H1 (cell line): ENCODE measurements at regions not wholly inside any gene's neighbourhood (a gene's known extent, or its start where the extent isn't known, plus 50 kb on each side); places are given as distances from the start of the nearest gene placed in this dataset.

ENCODE experiments used
- CTCF ChIA-PET: fragments of 300-600 bp; sonication (Branson Sonifier 250); formaldehyde crosslinking; loops from one replicate; lab custom pipeline; 2021; ENCODE audit not compliant: partially characterized antibody; lab: Charles Lee
- POLR2A ChIA-PET: fragments of 300-600 bp; sonication (Branson Sonifier 250); formaldehyde crosslinking; loops from one replicate; lab custom pipeline; 2021; ENCODE audit warnings: inconsistent platforms; ENCODE audit not compliant: partially characterized antibody; lab: Charles Lee
- DNase-seq, 2 experiments: peaks; one replicate each; pipeline versions ENCODE4 v3.0.0 to v3.0.0-alpha.2; 2010 to 2022; ENCODE audit warnings: low spot score in 2 of 2, low read depth in 1 of 2, mixed read lengths in 1 of 2
- FAIRE-seq: peaks from 2 replicates; lab custom pipeline; 2011; peaks lifted over from hg19 to GRCh38; lab: Jason Lieb, UNC
- H2AFZ ChIP-seq: 2 replicates; pipeline ENCODE4 v1.8.1; 2012; ENCODE audit warnings: low read length, inconsistent platforms
- H2AK5ac ChIP-seq: 2 replicates; pipeline ENCODE4 v1.6.1; 2013; ENCODE audit warnings: low read depth, low read length
- H2BK120ac ChIP-seq: replicated peaks from 2 replicates; pipeline ENCODE3; 2013; ENCODE audit warnings: low read depth, low read length, inconsistent platforms
- H2BK12ac ChIP-seq: 2 replicates; pipeline ENCODE4 v1.6.1; 2013; ENCODE audit warnings: low read depth, low read length
- H2BK15ac ChIP-seq: 2 replicates; pipeline ENCODE4 v1.6.1; 2013; ENCODE audit warnings: low read length
- H2BK20ac ChIP-seq: 2 replicates; pipeline ENCODE4 v1.6.1; 2013; ENCODE audit warnings: low read length
- H2BK5ac ChIP-seq: 2 replicates; pipeline ENCODE4 v1.6.1; 2013; ENCODE audit warnings: low read depth, low read length
- H3K14ac ChIP-seq: 2 replicates; pipeline ENCODE4 v1.6.1; 2013; ENCODE audit warnings: inconsistent platforms; ENCODE audit not compliant: insufficient read length
- H3K18ac ChIP-seq: 2 replicates; pipeline ENCODE4 v1.6.1; 2013; ENCODE audit warnings: low read length; ENCODE audit errors: extremely low read depth
- H3K23ac ChIP-seq: 2 replicates; pipeline ENCODE4 v1.6.1; 2013; ENCODE audit warnings: inconsistent platforms; ENCODE audit not compliant: insufficient read length
- H3K23me2 ChIP-seq: 2 replicates; pipeline ENCODE4 v1.6.1; 2013; ENCODE audit warnings: low read depth, low read length
- H3K27ac ChIP-seq: 2 replicates; pipeline ENCODE4 v1.6.1; 2011; ENCODE audit warnings: low read depth, low read length, inconsistent platforms
- H3K27me3 ChIP-seq, 4 experiments: replicated peaks in 1 of 4; 1 replicate in 1 of 4; 2 replicates in 3 of 4; pipeline versions ENCODE4 v1.6.1 to v1.8.1; 2011 to 2013; ENCODE audit warnings: low read length in 3 of 4, mild to moderate bottlenecking in 3 of 4, inconsistent platforms in 2 of 4, mixed read lengths in 2 of 4, moderate library complexity in 1 of 4; ENCODE audit not compliant: control insufficient read depth in 3 of 4, insufficient read depth in 3 of 4; ENCODE audit errors: extremely low read depth in 1 of 4
- H3K36me3 ChIP-seq, 4 experiments: 2 replicates each; pipeline versions ENCODE4 v1.6.1 to v1.8.1; 2011 to 2013; ENCODE audit warnings: mild to moderate bottlenecking in 4 of 4, low read length in 3 of 4, moderate library complexity in 2 of 4, control low read depth in 1 of 4, inconsistent platforms in 1 of 4; ENCODE audit not compliant: insufficient read depth in 4 of 4, control insufficient read depth in 2 of 4
- H3K4ac ChIP-seq: replicated peaks from 2 replicates; pipeline ENCODE3; 2013; ENCODE audit warnings: low read length, low read depth, mixed read lengths, inconsistent platforms; ENCODE audit not compliant: insufficient read length
- H3K4me1 ChIP-seq, 4 experiments: replicated peaks in 1 of 4; 1 replicate in 1 of 4; 2 replicates in 3 of 4; pipeline versions ENCODE4 v1.6.1 to v1.8.1; 2011 to 2013; ENCODE audit warnings: low read length in 3 of 4, inconsistent platforms in 2 of 4, mixed read lengths in 1 of 4; ENCODE audit not compliant: insufficient read depth in 4 of 4, control insufficient read depth in 3 of 4
- H3K4me2 ChIP-seq, 2 experiments: 2 replicates each; pipeline versions ENCODE4 v1.6.1 to v1.8.1; 2011 to 2013; ENCODE audit warnings: low read depth in 2 of 2, low read length in 2 of 2, control low read depth in 1 of 2, inconsistent platforms in 1 of 2, mild to moderate bottlenecking in 1 of 2; ENCODE audit not compliant: insufficient read depth in 1 of 2
- H3K4me3 ChIP-seq, 4 experiments: fragments of 200-600, 300-600 bp in 1 of 4; sonication (generic), shearing (Covaris generic), sonication (Bioruptor Twin) in 1 of 4; 2 replicates each; pipeline versions ENCODE4 v1.5.1 to v1.8.1; 2011 to 2016; ENCODE audit warnings: low read length in 4 of 4, low read depth in 3 of 4, control low read depth in 2 of 4, inconsistent platforms in 2 of 4, mild to moderate bottlenecking in 2 of 4, mixed read lengths in 1 of 4, moderate library complexity in 1 of 4; ENCODE audit not compliant: insufficient read depth in 2 of 4; ENCODE audit errors: extremely low read depth in 1 of 4
- H3K56ac ChIP-seq: replicated peaks from 2 replicates; pipeline ENCODE3; 2013; ENCODE audit warnings: low read depth, mild to moderate bottlenecking, mixed read lengths, low read length, inconsistent platforms; ENCODE audit not compliant: insufficient read length
- H3K79me1 ChIP-seq: 2 replicates; pipeline ENCODE4 v1.6.1; 2013; ENCODE audit warnings: low read depth, low read length, control low read depth
- H3K79me2 ChIP-seq, 2 experiments: 2 replicates each; pipeline versions ENCODE4 v1.6.1 to v1.8.1; 2012 to 2013; ENCODE audit warnings: low read length in 2 of 2, mild to moderate bottlenecking in 2 of 2, inconsistent platforms in 1 of 2; ENCODE audit not compliant: insufficient read depth in 2 of 2, control insufficient read depth in 1 of 2
- H3K9ac ChIP-seq, 4 experiments: replicated peaks in 1 of 4; 1 replicate in 1 of 4; 2 replicates in 3 of 4; pipeline versions ENCODE4 v1.6.1 to v1.8.1; 2011 to 2013; ENCODE audit warnings: low read depth in 3 of 4, low read length in 3 of 4, control low read depth in 2 of 4, mild to moderate bottlenecking in 2 of 4, moderate library complexity in 2 of 4, inconsistent platforms in 1 of 4; ENCODE audit errors: extremely low read depth in 1 of 4
- H3K9me3 ChIP-seq, 2 experiments: 2 replicates each; pipeline versions ENCODE4 v1.6.1 to v1.8.1; 2012 to 2013; ENCODE audit warnings: mild to moderate bottlenecking in 2 of 2, moderate library complexity in 2 of 2, control low read depth in 1 of 2, inconsistent platforms in 1 of 2, low read depth in 1 of 2, low read length in 1 of 2, mixed read lengths in 1 of 2; ENCODE audit not compliant: insufficient read depth in 2 of 2
- H4K20me1 ChIP-seq, 2 experiments: replicated peaks in 1 of 2; 2 replicates each; pipeline versions ENCODE3 to v1.8.1; 2011 to 2013; ENCODE audit warnings: inconsistent platforms in 2 of 2, low read length in 2 of 2, mild to moderate bottlenecking in 1 of 2; ENCODE audit not compliant: insufficient read depth in 2 of 2, control insufficient read depth in 1 of 2
- H4K5ac ChIP-seq: 2 replicates; pipeline ENCODE4 v1.6.1; 2013; ENCODE audit warnings: low read length, low read depth, mixed read lengths, inconsistent platforms; ENCODE audit not compliant: insufficient read length
- H4K8ac ChIP-seq: 2 replicates; pipeline ENCODE4 v1.8.0; 2013; ENCODE audit warnings: mild to moderate bottlenecking, moderate library complexity, low read length, inconsistent platforms; ENCODE audit not compliant: insufficient read depth; ENCODE audit errors: extremely low read depth
- H4K91ac ChIP-seq: replicated peaks from 2 replicates; pipeline ENCODE3; 2013; ENCODE audit warnings: low read length, mixed read lengths, inconsistent platforms; ENCODE audit not compliant: insufficient read length
- EGR1 ChIP-seq: IDR thresholded peaks from 2 replicates; pipeline ENCODE4 v1.6.1; 2011; ENCODE audit warnings: low read depth, low read length, borderline replicate concordance
- SIX5 ChIP-seq: IDR thresholded peaks from 2 replicates; pipeline ENCODE4 v1.6.1; 2011; ENCODE audit warnings: mild to moderate bottlenecking, low read depth, low read length
- SUZ12 ChIP-seq: fragments of 200-600 bp; sonication (generic); IDR thresholded peaks from 2 replicates; pipeline ENCODE4 v1.6.1; 2012; ENCODE audit warnings: mild to moderate bottlenecking, inconsistent platforms, low read length, moderate library complexity, mixed read lengths
- ZNF274 ChIP-seq: IDR thresholded peaks from 2 replicates; pipeline ENCODE4 v1.7.0; 2012; ENCODE audit warnings: low read length, borderline replicate concordance; ENCODE audit errors: extremely low read depth
- WGBS, 2 experiments: shearing (Covaris generic) in 1 of 2; methylation state at CpG; one replicate each; pipeline versions ENCODE4 v1.1.6 to v1.1.7; 2013 to 2015; ENCODE audit warnings: low lambda C conversion rate in 2 of 2, mixed read lengths in 2 of 2, inconsistent platforms in 1 of 2, low coverage in 1 of 2, missing lambda C conversion rate in 1 of 2; ENCODE audit not compliant: insufficient replicate concordance in 2 of 2, insufficient coverage in 1 of 2, insufficient read length in 1 of 2; ENCODE audit errors: extremely low coverage in 1 of 2, missing lambda C conversion rate in 1 of 2; 5-methylcytosine and 5-hydroxymethylcytosine counted together

DNA sequence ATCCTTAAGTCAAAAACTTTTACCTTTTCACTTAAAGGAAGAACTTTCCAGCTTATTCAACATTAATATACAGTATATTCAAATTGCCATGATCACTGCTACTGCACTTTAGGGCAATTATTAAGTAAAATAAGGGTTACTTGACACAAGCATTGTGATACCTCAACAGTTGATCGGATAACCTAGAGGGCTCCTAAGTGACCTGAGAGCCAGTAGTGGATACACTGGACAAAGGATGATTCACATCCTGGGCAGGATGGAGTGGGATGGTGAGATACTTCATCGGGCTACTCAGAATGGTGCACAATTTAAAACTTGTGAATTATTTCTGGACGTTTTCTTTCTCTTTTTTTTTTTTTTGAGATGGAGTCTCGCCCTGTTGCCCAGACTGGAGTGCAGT lies 54.5 kb upstream of the PPM1J start:
- Histone ChIP-seq H2BK120ac (no peak overlapping the region), H3K4me3 (no peak overlapping the region), H3K27me3 (no peaks in the 10 kb centered on the region; a peak in 1 of 7 replicates), H3K14ac (no peak overlapping the region), H3K36me3 (no peaks in the 10 kb centered on the region), H3K27ac (no peak overlapping the region), H3K23ac (no peak overlapping the region), H4K8ac (no peak overlapping the region), H2BK15ac (no peak overlapping the region), H4K5ac (no peak overlapping the region), H3K9ac (no peak overlapping the region), H3K79me2 (no peaks in the 10 kb centered on the region), H3K4ac (no peak overlapping the region), H3K18ac (no peak overlapping the region), H3K4me2 (no peak overlapping the region), H2BK5ac (no peak overlapping the region), H3K9me3 (peaks cover 0 to 2% of the 10 kb centered on the region in 2 experiments; a peak in 1 of 4 replicates), H3K56ac (no peak overlapping the region), H4K91ac (no peak overlapping the region), H3K79me1 (no peaks in the 10 kb centered on the region), H2BK12ac (no peak overlapping the region), H4K20me1 (no peaks in the 10 kb centered on the region), H2BK20ac (no peak overlapping the region), H3K4me1 (peaks cover 0 to 11% (median 1%) of the 10 kb centered on the region in 4 experiments; a peak in 2 of 7 replicates), H2AK5ac (no peak overlapping the region), H2AFZ (no peak overlapping the region), H3K23me2 (no peaks in the 10 kb centered on the region; the same call in 1 of the 2 replicates)
- no peak for FAIRE-seq
- CTCF ChIA-PET = interaction anchor here (0.9 kb wide), 1 partner anchor 35 kb away, joined by 3 read pairs; no protein-coding TSS in a partner anchor
- WGBS, 2 experiments = 92% methylated on average over 3 of the region's 4 CpGs; no CpG with 5 or more reads in 1 of the 2 experiments
- POLR2A ChIA-PET = no interaction called here
- no peak for DNase-seq
- no peak for TF ChIP-seq SUZ12
- no peak for TF ChIP-seq SIX5
- TF ChIP-seq ZNF274 = no peak
- TF ChIP-seq EGR1 = no peak
